H9 (cell line): ENCODE measurements at regions not wholly inside any gene's neighbourhood (a gene's known extent, or its start where the extent isn't known, plus 50 kb on each side); places are given as distances from the start of the nearest gene placed in this dataset.

Experiments
- DNase-seq: peaks from one replicate; pipeline ENCODE4 v3.0.0-alpha.2; 2017
- H2AFZ ChIP-seq: one replicate; pipeline ENCODE4 v1.6.1; 2013; ENCODE audit warnings: mild to moderate bottlenecking, low read length, control low read depth, moderate library complexity
- H2AK5ac ChIP-seq: 2 replicates; pipeline ENCODE4 v1.6.1; 2013; ENCODE audit warnings: low read length, control low read depth, mixed read lengths; ENCODE audit not compliant: insufficient read length
- H2BK120ac ChIP-seq: one replicate; pipeline ENCODE4 v1.6.1; 2013; ENCODE audit warnings: low read depth, mild to moderate bottlenecking, low read length, control low read depth, inconsistent platforms; ENCODE audit not compliant: poor library complexity, severe bottlenecking
- H2BK12ac ChIP-seq: 2 replicates; pipeline ENCODE4 v1.6.1; 2013; ENCODE audit warnings: low read length, control low read depth, mixed read lengths, low read depth; ENCODE audit not compliant: insufficient read length
- H2BK15ac ChIP-seq: 2 replicates; pipeline ENCODE4 v1.6.1; 2013; ENCODE audit warnings: low read depth, low read length, control low read depth
- H2BK20ac ChIP-seq: one replicate; pipeline ENCODE4 v1.6.1; 2013; ENCODE audit warnings: low read depth, mild to moderate bottlenecking, low read length, control low read depth, inconsistent platforms; ENCODE audit not compliant: poor library complexity, severe bottlenecking
- H2BK5ac ChIP-seq: 2 replicates; pipeline ENCODE4 v1.6.1; 2013; ENCODE audit warnings: low read length, control low read depth, mixed read lengths; ENCODE audit not compliant: insufficient read length
- H3K14ac ChIP-seq: 2 replicates; pipeline ENCODE4 v1.6.1; 2013; ENCODE audit warnings: low read length, control low read depth; ENCODE audit not compliant: insufficient read depth
- H3K18ac ChIP-seq: 2 replicates; pipeline ENCODE4 v1.6.1; 2013; ENCODE audit warnings: low read depth, mild to moderate bottlenecking, mixed read lengths, low read length, control low read depth; ENCODE audit not compliant: insufficient read length
- H3K23ac ChIP-seq: 2 replicates; pipeline ENCODE4 v1.6.1; 2013; ENCODE audit warnings: low read length, control low read depth, mixed read lengths, low read depth; ENCODE audit not compliant: insufficient read length
- H3K23me2 ChIP-seq: 2 replicates; pipeline ENCODE4 v1.6.1; 2013; ENCODE audit warnings: low read depth, mild to moderate bottlenecking, mixed read lengths, low read length, control low read depth; ENCODE audit not compliant: insufficient read length, poor library complexity, severe bottlenecking
- H3K27ac ChIP-seq: 2 replicates; pipeline ENCODE4 v1.5.1; 2013; ENCODE audit warnings: low read length, control low read depth, mixed read lengths, low read depth; ENCODE audit not compliant: insufficient read length
- H3K27me3 ChIP-seq: 2 replicates; pipeline ENCODE4 v1.6.1; 2013; ENCODE audit warnings: low read length, control low read depth, inconsistent platforms; ENCODE audit not compliant: insufficient read depth
- H3K4ac ChIP-seq: 2 replicates; pipeline ENCODE4 v1.6.1; 2013; ENCODE audit warnings: low read depth, mild to moderate bottlenecking, control low read depth, inconsistent platforms, low read length, moderate library complexity
- H3K4me1 ChIP-seq: 2 replicates; pipeline ENCODE4 v1.6.1; 2013; ENCODE audit warnings: low read length, control low read depth, inconsistent platforms; ENCODE audit not compliant: insufficient read depth
- H3K4me2 ChIP-seq: 2 replicates; pipeline ENCODE4 v1.6.1; 2013; ENCODE audit warnings: low read length, control low read depth, mixed read lengths; ENCODE audit not compliant: insufficient read length, insufficient read depth
- H3K56ac ChIP-seq: 2 replicates; pipeline ENCODE4 v1.6.1; 2013; ENCODE audit warnings: low read depth, mild to moderate bottlenecking, mixed read lengths, low read length, control low read depth; ENCODE audit not compliant: insufficient read length
- H3K79me1 ChIP-seq: 2 replicates; pipeline ENCODE4 v1.6.1; 2013; ENCODE audit warnings: low read depth, mild to moderate bottlenecking, moderate library complexity, low read length, control low read depth, inconsistent platforms; ENCODE audit not compliant: insufficient read depth, poor library complexity, severe bottlenecking
- H3K79me2 ChIP-seq: 2 replicates; pipeline ENCODE4 v1.6.1; 2013; ENCODE audit warnings: low read length, control low read depth, inconsistent platforms; ENCODE audit not compliant: insufficient read depth
- H3K9ac ChIP-seq: 2 replicates; pipeline ENCODE4 v1.6.1; 2013; ENCODE audit warnings: low read length, control low read depth, mixed read lengths; ENCODE audit not compliant: insufficient read length; ENCODE audit errors: extremely low read depth
- H3K9me3 ChIP-seq: one replicate; pipeline ENCODE4 v1.6.1; 2013; ENCODE audit warnings: low read depth, low read length, inconsistent platforms; ENCODE audit not compliant: control insufficient read depth
- H3T11ph ChIP-seq: one replicate; pipeline ENCODE4 v1.6.1; 2013; ENCODE audit warnings: mild to moderate bottlenecking, low read length, control low read depth, inconsistent platforms
- H4K20me1 ChIP-seq: one replicate; pipeline ENCODE4 v1.6.1; 2013; ENCODE audit not compliant: control insufficient read depth, insufficient read length, insufficient read depth
- H4K5ac ChIP-seq: 2 replicates; pipeline ENCODE4 v1.6.1; 2013; ENCODE audit warnings: low read depth, mild to moderate bottlenecking, mixed read lengths, low read length, control low read depth; ENCODE audit not compliant: insufficient read length
- H4K8ac ChIP-seq: replicated peaks from 2 replicates; pipeline ENCODE4 v1.6.1; 2013; ENCODE audit warnings: low read length, control low read depth, mixed read lengths, low read depth; ENCODE audit not compliant: insufficient read length
- H4K91ac ChIP-seq: 2 replicates; pipeline ENCODE4 v1.6.1; 2013; ENCODE audit warnings: low read depth, mild to moderate bottlenecking, moderate library complexity, mixed read lengths, low read length, control low read depth; ENCODE audit not compliant: insufficient read length
- H3K27ac Mint-ChIP-seq, 3 experiments: 2 replicates in 2 of 3; 3 replicates in 1 of 3; pipeline ENCODE4 v1.8.0; 2020 to 2021; ENCODE audit warnings: mixed read lengths in 3 of 3, mild to moderate bottlenecking in 1 of 3, moderate library complexity in 1 of 3
- H3K27me3 Mint-ChIP-seq: 2 replicates; pipeline ENCODE4 v1.8.0; 2021; ENCODE audit warnings: low read depth, mild to moderate bottlenecking, moderate library complexity, mixed read lengths
- H3K36me3 Mint-ChIP-seq, 3 experiments: 2 replicates in 2 of 3; 3 replicates in 1 of 3; pipeline ENCODE4 v1.8.0; 2020 to 2021; ENCODE audit warnings: low read depth in 3 of 3, mixed read lengths in 3 of 3; ENCODE audit not compliant: insufficient read depth in 1 of 3
- H3K4me1 Mint-ChIP-seq, 2 experiments: 2 replicates each; pipeline ENCODE4 v1.8.0; 2020; ENCODE audit warnings: mixed read lengths in 2 of 2
- H3K4me3 Mint-ChIP-seq, 2 experiments: 2 replicates in 1 of 2; 3 replicates in 1 of 2; pipeline ENCODE4 v1.8.0; 2020 to 2021; ENCODE audit warnings: mild to moderate bottlenecking in 2 of 2, mixed read lengths in 2 of 2, moderate library complexity in 1 of 2
- H3K9me3 Mint-ChIP-seq, 2 experiments: 2 replicates in 1 of 2; 3 replicates in 1 of 2; pipeline ENCODE4 v1.8.0; 2020; ENCODE audit warnings: mild to moderate bottlenecking in 2 of 2, mixed read lengths in 2 of 2, moderate library complexity in 1 of 2
- WGBS: extraction: QIAGEN DNeasy Blood & Tissue Kit; methylation state at CpG from one replicate; pipeline ENCODE4 v1.1.7; 2013; ENCODE audit warnings: missing lambda C conversion rate, low lambda C conversion rate, mixed read lengths; ENCODE audit not compliant: insufficient read length; ENCODE audit errors: extremely low coverage; 5-methylcytosine and 5-hydroxymethylcytosine counted together
- TF ChIP-seq, protein P1 (sequence below): fragments of 200-600 bp; sonication (generic); conservative IDR thresholded peaks from 3 replicates; pipeline ENCODE4 v1.8.0; 2021; ENCODE audit warnings: antibody characterized with exemption, mild to moderate bottlenecking

DNA sequence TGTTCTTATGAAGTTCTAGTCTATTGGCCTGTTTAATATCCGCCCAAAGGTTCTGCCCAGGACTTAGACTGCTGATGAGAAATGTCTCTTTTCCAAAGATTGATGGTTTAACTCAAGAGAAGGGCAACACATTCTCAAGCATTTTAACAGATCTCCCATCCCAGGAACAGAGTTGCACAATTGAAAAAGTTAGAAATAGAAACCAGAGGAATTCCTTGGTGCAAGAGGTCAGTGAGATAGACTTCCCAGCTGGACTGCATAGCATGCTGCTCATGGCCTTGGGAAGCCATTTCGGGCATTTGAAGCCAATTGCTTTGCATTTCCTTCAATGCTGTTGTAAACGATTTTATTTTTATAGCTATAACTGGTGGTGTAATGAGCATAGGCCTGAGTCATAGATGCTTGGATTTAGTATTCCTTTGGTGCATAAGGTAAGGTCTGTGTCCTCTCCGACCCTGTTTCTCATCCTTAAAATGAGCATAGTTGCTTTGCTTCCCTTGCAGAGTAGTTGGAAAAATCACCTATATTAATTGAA, 292.2 kb upstream of the JAG1 start:
- Histone ChIP-seq H3K9me3 (no peaks in the 10 kb centered on the region), H4K8ac (no peak overlapping the region), H3K27me3 (no peaks in the 10 kb centered on the region), H3K23ac (no peak overlapping the region), H3K79me2 (no peaks in the 10 kb centered on the region), H2BK20ac (no peak overlapping the region), H3K4ac (no peak overlapping the region), H3K4me2 (no peak overlapping the region), H2AK5ac (no peak overlapping the region), H3K18ac (no peak overlapping the region), H3K23me2 (no peaks in the 10 kb centered on the region), H2BK120ac (no peak overlapping the region), H4K91ac (no peak overlapping the region), H2AFZ (no peak overlapping the region), H3T11ph (no peak overlapping the region), H3K9ac (no peak overlapping the region), H3K14ac (no peak overlapping the region), H3K56ac (no peak overlapping the region), H4K5ac (no peak overlapping the region), H4K20me1 (no peaks in the 10 kb centered on the region), H3K4me1 (no peaks in the 10 kb centered on the region), H3K79me1 (no peaks in the 10 kb centered on the region), H2BK5ac (no peak overlapping the region), H2BK12ac (no peak overlapping the region), H3K27ac (no peak overlapping the region), H2BK15ac (no peak overlapping the region)
- Mint-ChIP-seq H3K36me3 (no peaks in the 10 kb centered on the region; a peak in 1 of 7 replicates), H3K27me3 (no peaks in the 10 kb centered on the region), H3K27ac (no peak overlapping the region), H3K9me3 (no peaks in the 10 kb centered on the region), H3K4me1 (no peaks in the 10 kb centered on the region), H3K4me3 (no peak overlapping the region)
- no peak for DNase-seq
- WGBS = no CpG with 5 or more reads among the region's 4 CpGs
- TF ChIP-seq, protein P1, sequence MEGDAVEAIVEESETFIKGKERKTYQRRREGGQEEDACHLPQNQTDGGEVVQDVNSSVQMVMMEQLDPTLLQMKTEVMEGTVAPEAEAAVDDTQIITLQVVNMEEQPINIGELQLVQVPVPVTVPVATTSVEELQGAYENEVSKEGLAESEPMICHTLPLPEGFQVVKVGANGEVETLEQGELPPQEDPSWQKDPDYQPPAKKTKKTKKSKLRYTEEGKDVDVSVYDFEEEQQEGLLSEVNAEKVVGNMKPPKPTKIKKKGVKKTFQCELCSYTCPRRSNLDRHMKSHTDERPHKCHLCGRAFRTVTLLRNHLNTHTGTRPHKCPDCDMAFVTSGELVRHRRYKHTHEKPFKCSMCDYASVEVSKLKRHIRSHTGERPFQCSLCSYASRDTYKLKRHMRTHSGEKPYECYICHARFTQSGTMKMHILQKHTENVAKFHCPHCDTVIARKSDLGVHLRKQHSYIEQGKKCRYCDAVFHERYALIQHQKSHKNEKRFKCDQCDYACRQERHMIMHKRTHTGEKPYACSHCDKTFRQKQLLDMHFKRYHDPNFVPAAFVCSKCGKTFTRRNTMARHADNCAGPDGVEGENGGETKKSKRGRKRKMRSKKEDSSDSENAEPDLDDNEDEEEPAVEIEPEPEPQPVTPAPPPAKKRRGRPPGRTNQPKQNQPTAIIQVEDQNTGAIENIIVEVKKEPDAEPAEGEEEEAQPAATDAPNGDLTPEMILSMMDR = no peak
